Thymus (tissue), 11 donors: ENCODE measurements at regions not wholly inside any gene's neighbourhood (a gene's known extent, or its start where the extent isn't known, plus 50 kb on each side); places are given as distances from the start of the nearest gene placed in this dataset.

ENCODE experiments used
- DNase-seq, 9 donors: peaks; one replicate each; pipeline ENCODE4 v3.0.0-alpha.2; 2013; ENCODE audit warnings: low spot score in 9 of 9, low read depth in 6 of 9, missing footprints in 1 of 9
- H3K27ac ChIP-seq, 2 donors: one replicate each; pipeline ENCODE4 v1.5.1; 2013; ENCODE audit warnings: control low read depth in 1 of 2, low read depth in 1 of 2, low read length in 1 of 2, mild to moderate bottlenecking in 1 of 2, moderate library complexity in 1 of 2
- H3K27me3 ChIP-seq, 2 donors: one replicate each; pipeline ENCODE4 v1.5.1; 2013; ENCODE audit warnings: low read length in 1 of 2; ENCODE audit not compliant: control insufficient read depth in 2 of 2, insufficient read depth in 1 of 2
- H3K36me3 ChIP-seq, 2 donors: one replicate each; pipeline ENCODE4 v1.5.1; 2013; ENCODE audit warnings: low read length in 1 of 2, mild to moderate bottlenecking in 1 of 2, moderate library complexity in 1 of 2; ENCODE audit not compliant: control insufficient read depth in 2 of 2, insufficient read depth in 2 of 2
- H3K4me1 ChIP-seq, 2 donors: one replicate each; pipeline ENCODE4 v1.5.1; 2013; ENCODE audit warnings: low read length in 2 of 2; ENCODE audit not compliant: control insufficient read depth in 2 of 2, insufficient read depth in 2 of 2
- H3K4me3 ChIP-seq, 2 donors: one replicate each; pipeline ENCODE4 v1.5.1; 2013; ENCODE audit warnings: low read length in 2 of 2, control low read depth in 1 of 2, mild to moderate bottlenecking in 1 of 2
- H3K9me3 ChIP-seq, 2 donors: one replicate each; pipeline ENCODE4 v1.5.1; 2013; ENCODE audit warnings: low read length in 1 of 2, mild to moderate bottlenecking in 1 of 2; ENCODE audit not compliant: control insufficient read depth in 2 of 2, insufficient read depth in 1 of 2
- WGBS: extraction: QIAGEN DNeasy Blood & Tissue Kit; methylation state at CpG from one replicate; pipeline ENCODE4 v1.1.7; 2013; 5-methylcytosine and 5-hydroxymethylcytosine counted together
- donor health status: healthy.

- Histone ChIP-seq H3K9me3 (no peaks in the 10 kb centered on the region), H3K4me3 (no peak overlapping the region), H3K4me1 (peaks cover 0 to 8% of the 10 kb centered on the region in 2 donors), H3K27me3 (no peaks in the 10 kb centered on the region), H3K36me3 (no peaks in the 10 kb centered on the region), H3K27ac (no peak overlapping the region)
- WGBS = 96% methylated on average over 3 of the region's 3 CpGs
- DNase-seq = no peak
Observed at GRCh38 chr3:177674186-177674585, 476.9 kb upstream of the TBL1XR1 start.

- Histone ChIP-seq H3K36me3 (no peaks in the 10 kb centered on the region), H3K9me3 (no peaks in the 10 kb centered on the region), H3K27me3 (no peaks in the 10 kb centered on the region), H3K4me3 (no peak overlapping the region), H3K27ac (no peak overlapping the region), H3K4me1 (peaks cover 0 to 8% of the 10 kb centered on the region in 2 donors)
- no peak for DNase-seq
- 98% methylated on average over 3 of the region's 3 CpGs for WGBS
Observed at GRCh38 chr3:177676148-177676547, 478.9 kb upstream of the TBL1XR1 start.

- no peak overlapping the region for H3K27ac ChIP-seq
- no peak for DNase-seq
- no peaks in the 10 kb centered on the region for H3K27me3 ChIP-seq
- H3K4me3 ChIP-seq = no peak overlapping the region
- no peaks in the 10 kb centered on the region for H3K36me3 ChIP-seq
- H3K4me1 ChIP-seq = peaks cover 0 to 8% of the 10 kb centered on the region in 2 donors
- H3K9me3 ChIP-seq = no peaks in the 10 kb centered on the region
- WGBS = 97% methylated on average over 6 of the region's 6 CpGs
Observed at GRCh38 chr3:177676947-177677587, 479.8 kb upstream of the TBL1XR1 start.

GRCh38 chr3:177679568-177680471, 482.5 kb upstream of the TBL1XR1 start:
- H3K27ac ChIP-seq = no peak overlapping the region
- H3K27me3 ChIP-seq = no peaks in the 10 kb centered on the region
- 21% methylated on average over 5 of the region's 5 CpGs for WGBS
- H3K4me3 ChIP-seq = no peak overlapping the region
- no peaks in the 10 kb centered on the region for H3K4me1 ChIP-seq
- no peaks in the 10 kb centered on the region for H3K9me3 ChIP-seq
- peak in 1 of 9 donors; percentile 31 for DNase-seq
- H3K36me3 ChIP-seq = no peaks in the 10 kb centered on the region

- Histone ChIP-seq H3K4me3 (no peak overlapping the region), H3K36me3 (no peaks in the 10 kb centered on the region), H3K4me1 (no peaks in the 10 kb centered on the region), H3K27ac (no peak overlapping the region), H3K9me3 (no peaks in the 10 kb centered on the region), H3K27me3 (no peaks in the 10 kb centered on the region)
- DNase-seq = no peak
- WGBS = 97% methylated on average over 1 of the region's 1 CpG
Observed at GRCh38 chr3:177680472-177680821, 483.2 kb upstream of the TBL1XR1 start.

GRCh38 chr3:177681156-177681555, 483.9 kb upstream of the TBL1XR1 start:
- no peaks in the 10 kb centered on the region for H3K36me3 ChIP-seq
- no peaks in the 10 kb centered on the region for H3K4me1 ChIP-seq
- no peak for DNase-seq
- no peak overlapping the region for H3K4me3 ChIP-seq
- no peaks in the 10 kb centered on the region for H3K9me3 ChIP-seq
- no peaks in the 10 kb centered on the region for H3K27me3 ChIP-seq
- no peak overlapping the region for H3K27ac ChIP-seq

- DNase-seq = no peak
- no peak overlapping the region for H3K4me3 ChIP-seq
- H3K9me3 ChIP-seq = no peaks in the 10 kb centered on the region
- WGBS = 48% methylated on average over 2 of the region's 2 CpGs
- no peak overlapping the region for H3K27ac ChIP-seq
- no peaks in the 10 kb centered on the region for H3K27me3 ChIP-seq
- H3K4me1 ChIP-seq = no peaks in the 10 kb centered on the region
- no peaks in the 10 kb centered on the region for H3K36me3 ChIP-seq
Observed at GRCh38 chr3:177681852-177682251, 484.6 kb upstream of the TBL1XR1 start.

- Histone ChIP-seq H3K36me3 (no peaks in the 10 kb centered on the region), H3K27me3 (no peaks in the 10 kb centered on the region), H3K4me3 (no peak overlapping the region), H3K27ac (no peak overlapping the region), H3K9me3 (no peaks in the 10 kb centered on the region), H3K4me1 (no peaks in the 10 kb centered on the region)
- WGBS = 47% methylated on average over 3 of the region's 3 CpGs
- peak in 1 of 9 donors; percentile 17 for DNase-seq
Observed at GRCh38 chr3:177683586-177683985, 486.3 kb upstream of the TBL1XR1 start.

GRCh38 chr3:177686671-177687070, 489.4 kb upstream of the TBL1XR1 start:
- Histone ChIP-seq H3K27me3 (no peaks in the 10 kb centered on the region), H3K36me3 (no peaks in the 10 kb centered on the region), H3K9me3 (no peaks in the 10 kb centered on the region), H3K27ac (no peak overlapping the region), H3K4me1 (no peaks in the 10 kb centered on the region), H3K4me3 (no peak overlapping the region)
- no peak for DNase-seq
- WGBS = 96% methylated on average over 8 of the region's 8 CpGs
